ENCODE measurements at regions not wholly inside any gene's neighbourhood (a gene's known extent, or its start where the extent isn't known, plus 50 kb on each side); places are given as distances from the start of the nearest gene placed in this dataset.

DNA sequence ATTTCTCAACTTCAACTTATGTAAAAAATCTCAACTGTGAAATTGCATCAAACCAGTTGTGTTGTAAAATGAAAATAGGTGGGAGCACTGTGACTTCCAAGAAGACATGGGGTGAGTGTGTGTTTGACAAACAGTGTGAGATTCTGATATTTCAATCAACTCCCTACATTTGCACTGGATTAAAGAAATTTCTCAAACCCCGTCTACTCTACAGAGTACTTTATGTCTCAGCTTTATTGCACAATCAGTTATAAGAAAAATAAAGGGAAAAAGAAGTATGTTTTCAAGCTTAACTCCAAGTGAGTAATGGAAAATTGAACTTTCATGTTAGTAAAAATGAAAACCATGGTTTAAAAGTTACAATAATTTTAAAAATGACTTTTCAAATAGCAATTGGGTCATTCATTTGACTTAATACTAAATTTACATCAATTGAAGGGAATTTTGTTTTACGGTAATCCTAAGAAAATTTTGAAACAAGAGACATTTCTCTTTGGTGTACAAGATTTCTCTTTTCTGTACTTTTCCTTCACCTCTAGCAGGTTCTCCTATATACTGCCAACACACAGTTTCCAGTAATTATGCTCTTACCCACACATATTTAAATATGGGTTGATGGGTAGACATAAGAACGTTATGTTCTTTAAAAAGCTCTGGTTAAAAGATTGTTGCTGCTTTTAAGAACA, 80.3 kb downstream of the CDO1 start:
- TF ChIP-seq CTCF (IDR thresholded peaks at IDR 0.05; ENCODE audit: low read depth, low read length): no peak
- no peak for DNase-seq
- no peaks in the 10 kb centered on the region for H3K36me3 ChIP-seq
- no peaks in the 10 kb centered on the region for H3K9me3 ChIP-seq
- peaks cover 3% of the 10 kb centered on the region; the same call in 1 of the 2 replicates for H3K27me3 ChIP-seq
- H3K4me1 ChIP-seq: no peaks in the 10 kb centered on the region
- no peak overlapping the region for H3K4me3 ChIP-seq (ENCODE audit: low read depth, low read length)

- TF ChIP-seq CTCF (IDR thresholded peaks at IDR 0.05; ENCODE audit: low read depth, low read length): no peak
- Histone ChIP-seq H3K27me3 (peaks cover 3% of the 10 kb centered on the region; the same call in 1 of the 2 replicates), H3K4me1 (no peaks in the 10 kb centered on the region), H3K9me3 (no peaks in the 10 kb centered on the region), H3K4me3 (ENCODE audit: low read depth, low read length) (no peak overlapping the region), H3K36me3 (no peaks in the 10 kb centered on the region)
- no peak for DNase-seq
Observed at GRCh38 chr5:115735108-115735998, 81.1 kb downstream of the CDO1 start.

DNA sequence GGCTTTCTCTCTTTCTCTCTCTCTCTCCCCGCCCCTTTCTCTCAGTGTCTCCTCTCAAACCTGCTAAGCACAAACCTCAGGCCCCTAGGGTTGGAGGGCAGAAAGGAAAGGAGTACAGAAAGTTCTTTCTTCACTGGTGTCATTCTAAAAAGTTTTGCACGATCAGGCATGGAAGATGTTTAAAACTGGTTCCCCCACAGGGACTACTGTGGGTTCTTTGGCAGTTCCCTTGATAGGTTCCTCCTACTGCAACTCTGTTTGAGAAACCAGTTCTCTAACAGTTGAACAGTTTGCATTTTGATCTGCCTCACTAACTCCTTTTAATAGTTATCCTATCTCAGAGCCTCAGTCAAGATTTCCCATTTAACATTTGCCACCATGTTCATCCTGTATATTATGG, 82.9 kb downstream of the CDO1 start:
- Histone ChIP-seq H3K4me1 (no peaks in the 10 kb centered on the region), H3K27me3 (peaks cover 3% of the 10 kb centered on the region; the same call in 1 of the 2 replicates), H3K4me3 (ENCODE audit: low read depth, low read length) (no peak overlapping the region), H3K36me3 (no peaks in the 10 kb centered on the region), H3K9me3 (no peaks in the 10 kb centered on the region)
- DNase-seq: no peak
- no peak for TF ChIP-seq CTCF (IDR thresholded peaks at IDR 0.05; ENCODE audit: low read depth, low read length)

DNA sequence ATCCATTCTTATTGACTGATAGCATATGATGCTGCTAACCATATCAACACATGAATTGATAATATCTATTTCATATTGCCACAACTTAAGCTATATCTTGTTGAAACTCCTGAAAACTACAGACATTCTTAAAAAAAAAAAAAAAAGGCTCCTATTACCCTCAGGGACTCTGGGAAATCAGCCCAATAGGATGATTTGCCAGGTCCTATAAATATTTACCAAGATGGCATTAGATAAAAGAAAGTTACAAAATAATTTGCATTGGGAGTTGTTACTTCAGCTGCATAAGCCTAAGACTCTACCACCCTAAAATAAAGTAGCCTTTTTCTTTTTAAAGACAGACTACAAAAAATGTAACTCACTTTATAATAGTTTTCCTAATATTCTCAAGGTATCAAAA, 84.4 kb downstream of the CDO1 start:
- no peak overlapping the region for H3K4me3 ChIP-seq (ENCODE audit: low read depth, low read length)
- TF ChIP-seq CTCF (IDR thresholded peaks at IDR 0.05; ENCODE audit: low read depth, low read length): no peak
- DNase-seq: no peak
- H3K27me3 ChIP-seq: peaks cover 3% of the 10 kb centered on the region; the same call in 1 of the 2 replicates
- no peaks in the 10 kb centered on the region for H3K4me1 ChIP-seq
- H3K9me3 ChIP-seq: no peaks in the 10 kb centered on the region
- H3K36me3 ChIP-seq: no peaks in the 10 kb centered on the region

DNA sequence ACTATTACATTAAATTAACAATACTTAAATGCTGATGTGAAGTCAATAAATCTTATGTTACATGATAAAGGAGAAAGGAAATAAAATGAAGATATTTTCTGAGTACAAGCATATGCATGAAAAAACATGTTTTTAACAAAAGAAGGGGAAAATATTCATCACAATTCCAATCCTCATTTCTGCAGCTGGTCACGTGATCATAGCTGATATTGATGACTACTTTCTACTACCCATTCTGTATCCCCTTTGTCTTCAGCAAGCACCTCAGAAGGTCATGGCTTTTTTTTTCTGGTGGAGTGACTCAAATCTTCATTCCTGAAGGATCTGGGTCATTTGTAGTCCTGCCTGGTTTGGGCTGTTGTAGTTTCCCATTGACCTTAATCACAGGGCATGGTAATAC, 90.9 kb downstream of the CDO1 start:
- Histone ChIP-seq H3K36me3 (no peaks in the 10 kb centered on the region), H3K4me3 (ENCODE audit: low read depth, low read length) (no peak overlapping the region), H3K4me1 (no peaks in the 10 kb centered on the region), H3K9me3 (no peaks in the 10 kb centered on the region), H3K27me3 (no peaks in the 10 kb centered on the region)
- no peak for DNase-seq
- TF ChIP-seq CTCF (IDR thresholded peaks at IDR 0.05; ENCODE audit: low read depth, low read length): no peak

- no peak overlapping the region for H3K4me3 ChIP-seq (ENCODE audit: low read depth, low read length)
- no peak for DNase-seq
- H3K4me1 ChIP-seq: no peaks in the 10 kb centered on the region
- no peak for TF ChIP-seq CTCF (IDR thresholded peaks at IDR 0.05; ENCODE audit: low read depth, low read length)
- no peaks in the 10 kb centered on the region for H3K36me3 ChIP-seq
- H3K9me3 ChIP-seq: no peaks in the 10 kb centered on the region
- H3K27me3 ChIP-seq: no peaks in the 10 kb centered on the region
Observed at GRCh38 chr5:115723220-115723619, 93.2 kb downstream of the CDO1 start.
